Mammary epithelial cell (primary cell): ENCODE measurements at regions not wholly inside any gene's neighbourhood (a gene's known extent, or its start where the extent isn't known, plus 50 kb on each side); places are given as distances from the start of the nearest gene placed in this dataset.

Experiments used
- EZH2 ChIP-seq: IDR thresholded peaks from 2 replicates; pipeline ENCODE4 v1.6.1; 2012; ENCODE audit warnings: low read length, inconsistent platforms, borderline replicate concordance
- TF ChIP-seq, protein P1 (sequence below), 2 donors: IDR thresholded peaks in 1 of 2; conservative IDR thresholded peaks in 1 of 2; 2 replicates each; pipeline ENCODE4 v1.5.1; 2011 to 2012; ENCODE audit warnings: inconsistent platforms in 2 of 2, low read length in 2 of 2, mild to moderate bottlenecking in 2 of 2, control low read depth in 1 of 2, low read depth in 1 of 2; ENCODE audit not compliant: insufficient read depth in 1 of 2; ENCODE audit errors: extremely low read depth in 1 of 2

DNA sequence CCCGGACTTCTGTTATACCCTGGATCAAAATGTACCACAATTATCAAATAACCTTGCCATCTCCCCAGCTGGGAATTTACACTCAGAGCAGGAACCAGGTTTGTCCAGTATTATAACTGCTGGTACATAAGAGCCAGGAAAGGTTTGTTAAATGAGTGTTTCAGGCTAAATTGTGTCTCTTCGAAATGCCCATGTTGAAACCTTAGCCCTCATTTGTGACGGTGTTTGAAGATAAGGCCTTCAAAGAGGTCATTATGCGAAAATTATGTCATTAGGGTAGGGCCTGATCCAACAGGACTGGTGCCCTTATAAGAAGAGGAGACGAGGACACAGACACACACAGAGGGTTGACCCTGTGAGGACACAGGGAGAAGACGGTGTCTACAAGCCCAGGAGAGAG is 73.5 kb upstream of the DHRSX start:
- TF ChIP-seq, protein P1, sequence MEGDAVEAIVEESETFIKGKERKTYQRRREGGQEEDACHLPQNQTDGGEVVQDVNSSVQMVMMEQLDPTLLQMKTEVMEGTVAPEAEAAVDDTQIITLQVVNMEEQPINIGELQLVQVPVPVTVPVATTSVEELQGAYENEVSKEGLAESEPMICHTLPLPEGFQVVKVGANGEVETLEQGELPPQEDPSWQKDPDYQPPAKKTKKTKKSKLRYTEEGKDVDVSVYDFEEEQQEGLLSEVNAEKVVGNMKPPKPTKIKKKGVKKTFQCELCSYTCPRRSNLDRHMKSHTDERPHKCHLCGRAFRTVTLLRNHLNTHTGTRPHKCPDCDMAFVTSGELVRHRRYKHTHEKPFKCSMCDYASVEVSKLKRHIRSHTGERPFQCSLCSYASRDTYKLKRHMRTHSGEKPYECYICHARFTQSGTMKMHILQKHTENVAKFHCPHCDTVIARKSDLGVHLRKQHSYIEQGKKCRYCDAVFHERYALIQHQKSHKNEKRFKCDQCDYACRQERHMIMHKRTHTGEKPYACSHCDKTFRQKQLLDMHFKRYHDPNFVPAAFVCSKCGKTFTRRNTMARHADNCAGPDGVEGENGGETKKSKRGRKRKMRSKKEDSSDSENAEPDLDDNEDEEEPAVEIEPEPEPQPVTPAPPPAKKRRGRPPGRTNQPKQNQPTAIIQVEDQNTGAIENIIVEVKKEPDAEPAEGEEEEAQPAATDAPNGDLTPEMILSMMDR (conservative IDR thresholded peaks at IDR 0.05 in 1 of 2, IDR thresholded peaks at IDR 0.05 in 1 of 2; ENCODE audit: extremely low read depth in 1 of 2, insufficient read depth in 1 of 2, low read depth in 1 of 2, low read length in 2 of 2): no peak
- no peak for TF ChIP-seq EZH2
